AML-193 (cell line): ENCODE measurements at regions not wholly inside any gene's neighbourhood (a gene's known extent, or its start where the extent isn't known, plus 50 kb on each side); places are given as distances from the start of the nearest gene placed in this dataset.
"Not testable (repeated sequence)": the region's sequence is repeated elsewhere in the genome, so short reads cannot be mapped to it uniquely, and the experiment has no call there.

Source experiments
- DNase-seq, 2 experiments: peaks; one replicate each; lab custom pipeline; 2025; lab: John Stamatoyannopoulos, UW

DNA sequence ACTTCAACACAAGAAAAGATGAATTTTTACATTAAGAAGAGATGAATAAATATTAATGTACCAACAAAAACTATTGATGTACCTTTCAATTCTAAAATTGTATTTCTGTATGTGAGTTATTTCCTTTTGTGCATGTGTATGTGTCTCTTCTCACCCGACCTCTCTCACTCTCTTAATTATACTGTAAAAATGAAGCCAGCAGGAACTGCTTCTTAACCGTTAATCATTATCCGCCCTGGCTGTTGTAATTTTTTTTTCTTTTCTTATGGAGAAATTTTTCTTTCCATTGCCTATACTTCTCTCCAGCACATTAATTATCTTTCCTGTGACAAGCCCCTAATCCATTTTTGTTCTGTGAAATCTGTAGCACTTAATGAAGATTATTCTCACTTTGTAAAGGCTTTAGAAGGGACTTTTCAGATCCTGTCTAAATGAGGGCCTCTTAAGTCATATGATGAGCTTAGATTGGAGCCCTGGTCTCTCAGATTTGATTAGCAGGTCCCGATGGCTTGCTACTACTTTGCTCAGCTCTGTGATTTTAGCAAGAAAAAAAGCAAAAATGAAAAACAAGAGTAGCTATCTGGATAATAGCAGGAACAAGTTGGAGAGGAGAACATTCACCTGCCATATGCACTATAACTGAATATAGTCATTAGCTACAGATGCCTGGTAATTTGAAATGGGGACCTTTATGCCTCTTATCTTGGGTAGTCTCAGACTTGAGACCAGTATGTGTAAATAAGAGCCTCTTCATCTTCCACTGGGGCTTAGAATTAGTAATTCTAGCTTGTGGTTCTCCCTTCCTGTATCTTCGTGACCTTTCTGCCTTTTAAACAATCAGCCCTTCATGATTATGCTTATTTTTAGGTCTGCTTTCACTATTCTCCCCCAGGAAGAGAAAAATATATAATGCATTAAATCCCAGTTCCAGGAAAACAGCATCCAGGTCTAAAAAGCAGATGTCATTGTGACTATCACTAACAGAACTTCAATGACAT is 80.0 kb upstream of the COL1A2 start:
- no peak for DNase-seq

DNA sequence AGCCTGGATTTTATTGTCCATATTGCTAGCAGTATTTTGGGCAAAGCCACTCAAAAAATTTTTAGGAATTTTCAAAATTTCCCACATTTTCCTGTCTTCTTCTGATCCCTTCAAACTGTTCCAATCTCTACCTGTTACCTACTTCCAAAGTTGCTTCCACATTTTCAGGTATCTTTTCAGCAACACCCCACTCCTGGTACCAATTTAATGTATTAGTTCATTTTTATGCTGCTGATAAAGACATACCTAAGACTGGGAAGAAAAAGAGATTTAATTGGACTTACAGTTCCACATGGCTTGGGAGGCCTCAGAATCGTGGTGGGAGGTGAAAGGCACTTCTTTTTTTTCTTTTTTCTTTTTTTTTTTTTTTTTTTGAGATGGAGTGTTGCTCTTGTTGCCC is 73.6 kb upstream of the COL1A2 start:
- not testable (repeated sequence) for DNase-seq

DNA sequence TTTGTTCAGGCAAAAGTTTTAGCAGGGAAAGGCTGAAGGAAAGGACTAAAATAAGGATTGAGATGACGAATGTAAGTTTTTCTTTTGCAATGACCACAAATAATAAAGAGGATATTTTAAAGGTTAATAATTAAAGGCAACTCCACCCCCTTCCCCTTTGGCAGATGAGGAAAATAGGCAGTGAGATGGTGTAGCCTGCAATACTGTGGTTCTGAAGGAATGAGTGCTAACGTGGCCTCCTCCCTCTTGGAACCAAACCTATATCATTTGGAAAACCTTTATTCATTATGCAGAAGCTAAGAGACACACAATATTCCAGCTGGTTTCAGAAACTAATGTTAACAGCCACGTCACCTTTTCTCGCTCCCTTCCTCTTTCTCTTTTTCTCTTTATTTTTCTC is 70.9 kb upstream of the COL1A2 start:
- no peak for DNase-seq

DNA sequence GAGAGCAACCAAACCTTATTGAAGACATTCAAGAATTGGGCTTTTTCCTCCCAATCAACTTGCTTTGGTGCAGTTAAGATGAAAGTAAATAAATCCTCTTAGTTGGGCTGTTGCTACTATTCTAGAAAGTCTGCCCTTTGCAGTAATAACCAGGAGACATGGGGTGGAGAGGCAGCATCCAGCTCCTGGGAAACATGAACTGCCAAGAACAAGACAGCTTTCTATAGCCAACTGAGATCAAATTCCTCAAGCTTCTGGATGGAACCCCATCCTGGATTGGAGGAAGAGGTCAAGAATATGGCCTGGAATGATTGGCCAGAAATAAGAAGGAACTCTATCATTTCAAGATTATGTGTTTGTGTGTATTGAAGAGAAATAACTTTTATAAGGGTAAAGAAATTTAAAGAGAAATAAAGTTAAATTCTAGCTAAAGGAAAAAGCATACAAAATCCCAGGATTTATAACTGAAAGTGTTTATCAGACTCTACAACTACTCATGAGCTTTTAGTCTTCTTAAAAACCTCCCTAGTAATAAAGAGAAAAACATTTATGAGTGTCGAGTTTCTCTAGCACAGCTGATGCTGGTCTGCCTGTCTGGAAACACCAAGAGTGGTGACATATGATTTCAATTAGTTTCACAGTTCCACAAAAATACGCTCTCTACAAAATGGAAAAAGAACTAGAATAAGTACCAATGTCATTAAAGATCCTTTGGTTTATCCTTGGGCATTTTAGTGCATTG is 70.1 kb upstream of the COL1A2 start:
- no peak for DNase-seq

DNA sequence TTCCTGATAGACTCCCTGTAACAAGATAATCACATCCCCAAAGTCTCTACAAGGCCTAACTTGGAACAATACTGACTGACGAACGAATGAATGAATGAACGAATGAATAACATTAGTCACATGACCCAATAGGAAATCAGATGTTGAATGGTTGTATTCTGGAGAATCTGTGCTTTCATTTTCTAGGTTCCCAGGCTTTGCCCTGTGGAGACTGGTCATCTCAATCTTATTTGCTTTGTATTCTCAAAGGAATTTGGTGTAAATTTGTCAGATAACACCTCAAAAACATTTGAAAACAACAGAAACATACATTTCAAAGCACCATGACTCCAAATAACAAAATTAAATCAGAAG is 69.6 kb upstream of the COL1A2 start:
- no peak for DNase-seq

DNA sequence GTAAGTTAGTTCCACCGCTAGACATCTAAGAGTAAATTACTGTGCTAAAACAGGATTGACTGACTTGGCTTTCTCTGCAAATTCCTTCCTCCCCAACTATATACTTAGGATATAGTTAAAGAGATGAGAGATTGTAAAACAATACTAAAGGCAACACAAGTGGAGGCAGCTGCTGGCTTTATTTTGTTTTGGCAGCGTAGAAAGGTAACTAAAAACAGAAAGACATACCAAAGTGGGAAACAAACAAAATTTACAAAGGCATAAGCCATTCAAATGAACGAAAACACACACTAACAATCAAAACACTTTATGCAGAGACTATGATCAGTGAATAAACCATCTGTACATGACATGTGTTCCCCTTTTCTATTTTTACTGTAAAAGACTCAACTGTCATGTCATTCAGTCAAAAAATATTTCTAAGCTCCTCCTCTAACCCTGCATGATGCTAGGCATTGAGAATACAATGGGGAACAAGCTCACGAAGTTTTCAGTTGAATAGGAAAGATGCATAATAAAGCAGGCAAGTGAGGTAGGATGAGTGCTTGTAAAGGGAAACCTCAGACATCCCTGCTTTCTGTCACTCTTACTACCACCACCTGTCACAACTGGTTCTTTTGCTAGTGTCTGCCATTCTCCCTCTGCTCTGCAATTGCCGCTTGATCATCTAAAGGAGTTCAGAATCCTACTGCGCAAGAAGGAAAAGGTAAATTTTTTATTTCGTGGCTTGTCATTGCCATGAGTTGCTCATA is 64.2 kb upstream of the COL1A2 start:
- no peak for DNase-seq

DNA sequence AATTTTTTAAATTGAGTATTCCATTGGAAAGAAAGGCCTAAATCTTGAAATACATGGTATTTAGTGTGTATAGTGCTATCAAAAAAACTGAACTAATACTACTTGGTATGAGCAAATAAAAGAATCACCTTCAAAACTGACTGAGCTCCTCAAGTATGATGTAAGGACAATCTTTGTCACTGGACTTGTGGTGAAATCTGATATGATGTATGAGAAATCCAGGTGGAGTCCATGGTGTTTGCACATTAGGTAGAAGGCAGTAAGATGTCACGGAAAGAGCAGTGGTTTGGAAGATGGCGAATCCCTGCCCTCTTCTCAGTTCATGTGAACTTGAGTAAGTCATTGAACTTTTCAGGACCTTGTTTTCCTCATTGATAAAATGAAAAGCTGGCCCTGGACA is 62.1 kb upstream of the COL1A2 start:
- DNase-seq = no peak

DNA sequence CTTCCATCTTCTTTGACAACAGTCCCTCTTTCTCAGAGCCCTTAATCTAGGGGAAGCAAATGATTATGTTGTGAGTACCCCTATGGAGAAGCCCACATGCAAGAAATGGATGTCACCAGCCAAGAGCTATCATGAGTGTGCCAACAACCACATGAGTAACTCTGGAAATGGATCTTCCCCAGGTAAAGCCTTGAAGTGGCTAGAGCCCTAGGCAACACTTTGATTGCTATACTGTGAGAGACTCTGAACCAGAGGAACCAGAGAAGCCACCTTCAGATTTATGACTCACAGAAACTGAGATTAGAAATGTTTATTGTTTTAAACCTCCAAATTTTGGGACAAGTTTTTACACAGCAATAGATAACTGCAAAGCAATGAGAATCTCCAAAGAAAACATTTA is 60.9 kb upstream of the COL1A2 start:
- no peak for DNase-seq

DNA sequence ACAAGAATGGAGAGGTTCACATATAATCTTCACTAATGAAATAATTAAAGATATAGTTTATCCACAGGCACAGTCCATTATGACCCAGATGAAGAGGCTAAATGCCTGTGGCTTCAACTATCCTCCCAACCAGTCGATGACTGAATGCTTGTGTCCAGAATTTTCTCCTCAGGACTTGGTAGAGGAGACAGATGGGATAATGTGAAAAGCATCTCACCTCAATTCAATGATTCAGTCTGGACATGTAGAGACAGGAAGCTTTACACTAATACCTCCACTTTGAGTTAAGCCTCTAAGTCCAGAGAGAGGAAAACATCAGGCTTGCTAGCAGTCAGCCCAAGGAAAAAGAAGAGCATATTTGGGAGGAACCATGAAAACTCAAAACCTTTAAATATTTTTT is 59.1 kb upstream of the COL1A2 start:
- DNase-seq = no peak

DNA sequence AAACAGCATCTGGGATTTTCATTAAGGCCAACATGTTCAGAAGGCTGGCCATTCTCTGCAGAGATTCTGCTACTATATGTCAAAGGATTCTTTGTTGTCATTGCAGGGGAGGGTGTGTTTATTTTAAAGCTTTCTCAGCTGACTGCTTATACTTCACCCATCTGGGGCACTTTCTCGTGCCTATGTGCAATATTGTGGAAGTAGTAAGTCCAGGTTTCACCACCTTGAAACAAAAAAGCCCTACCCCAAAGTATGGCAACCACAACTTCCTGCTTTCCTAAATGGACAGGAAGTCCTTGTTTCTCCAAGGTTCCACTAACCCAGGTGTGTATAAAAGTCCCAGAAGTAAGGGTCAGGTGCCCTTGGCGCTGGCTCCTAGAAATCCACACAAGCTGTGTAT is 58.7 kb upstream of the COL1A2 start:
- no peak for DNase-seq

DNA sequence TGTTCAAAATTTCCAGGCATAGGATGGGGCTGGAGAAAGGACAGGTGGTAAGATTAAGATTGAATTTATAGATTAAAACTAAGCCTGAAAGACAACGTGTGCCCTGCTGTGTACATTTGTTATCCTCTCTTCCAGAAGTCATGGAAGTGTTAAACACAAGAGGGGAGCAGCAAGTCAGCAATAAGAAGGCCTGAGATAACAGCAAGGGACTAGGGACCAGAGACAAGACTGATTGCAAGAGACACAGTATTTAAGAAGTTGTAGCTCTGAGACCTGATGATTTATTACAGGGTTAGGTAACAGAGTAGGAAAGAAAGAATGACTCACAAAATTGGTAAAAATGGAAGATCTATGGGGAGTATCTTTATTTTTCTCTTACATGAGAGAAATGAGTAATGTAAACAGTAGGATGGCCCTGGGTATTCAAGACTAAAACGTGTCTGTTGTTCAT is 55.7 kb upstream of the COL1A2 start:
- no peak for DNase-seq

DNA sequence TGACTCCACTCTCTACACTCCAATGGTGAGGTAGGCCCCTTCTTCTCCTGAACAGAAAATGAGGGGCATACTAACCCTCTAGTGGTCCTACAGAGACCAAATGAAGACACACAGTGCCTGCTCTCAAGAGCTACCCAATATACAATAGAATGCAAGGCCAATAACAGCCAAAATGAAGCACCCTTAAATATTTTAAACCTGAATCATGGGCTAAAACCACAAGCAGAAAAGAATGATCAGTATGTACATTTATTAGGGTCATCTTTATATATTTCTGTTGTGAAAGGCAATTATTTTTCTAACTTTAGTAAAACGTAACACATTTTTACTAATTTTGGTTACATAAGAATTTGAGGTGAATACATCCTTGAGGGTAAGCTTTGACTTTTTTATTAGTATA is 49.9 kb upstream of the COL1A2 start:
- no peak for DNase-seq
